ENCODE measurements at regions not wholly inside any gene's neighbourhood (a gene's known extent, or its start where the extent isn't known, plus 50 kb on each side); places are given as distances from the start of the nearest gene placed in this dataset.

DNA sequence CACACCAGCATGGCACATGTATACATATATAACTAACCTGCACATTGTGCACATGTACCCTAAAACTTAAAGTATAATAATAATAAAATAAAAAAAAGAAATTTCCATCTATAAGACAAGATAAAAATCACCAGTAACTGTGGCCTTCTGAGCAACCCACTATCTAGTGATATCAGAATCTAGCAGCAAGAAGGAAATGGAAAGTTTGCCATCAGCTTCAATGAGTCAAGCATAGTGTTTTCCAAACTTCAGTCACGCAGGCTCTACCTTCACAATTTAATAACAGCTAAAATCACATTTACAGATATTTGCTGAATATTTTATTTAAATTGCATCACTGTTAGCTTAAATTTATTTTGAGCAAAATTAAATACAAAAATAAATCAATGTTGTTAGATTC lies 345.3 kb upstream of the CD180 start:
- no peak for DNase-seq

DNA sequence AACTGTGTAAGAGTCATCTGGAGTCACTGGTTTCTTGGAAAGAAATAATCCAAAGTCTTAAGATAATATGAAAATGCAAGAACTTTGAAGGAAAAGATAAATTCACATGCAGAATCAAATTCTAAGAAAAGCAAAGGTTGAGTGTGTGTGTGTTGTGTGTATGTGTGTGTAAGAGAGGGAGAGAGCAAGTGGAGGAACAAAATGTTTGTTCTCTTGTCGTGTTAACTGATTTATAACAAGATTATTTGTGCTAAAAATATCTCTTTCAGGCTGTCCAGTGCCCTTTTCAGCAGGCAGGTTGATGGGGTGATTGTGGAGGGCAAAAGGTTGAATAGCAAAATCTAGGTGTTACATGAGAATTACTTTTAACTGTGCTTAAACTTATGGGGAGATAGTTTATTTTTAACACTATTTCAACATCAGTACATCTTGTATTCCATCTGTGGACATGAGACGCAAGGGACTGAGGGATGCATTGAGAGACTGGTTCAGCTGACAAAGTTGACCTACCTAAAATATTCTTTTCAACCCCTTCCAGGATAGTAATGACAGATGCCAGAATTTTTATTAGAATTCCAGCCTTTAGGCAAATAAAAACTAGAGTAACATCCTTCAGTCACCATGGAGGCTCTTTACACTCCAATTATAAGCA lies 342.4 kb upstream of the CD180 start:
- no peak for DNase-seq

DNA sequence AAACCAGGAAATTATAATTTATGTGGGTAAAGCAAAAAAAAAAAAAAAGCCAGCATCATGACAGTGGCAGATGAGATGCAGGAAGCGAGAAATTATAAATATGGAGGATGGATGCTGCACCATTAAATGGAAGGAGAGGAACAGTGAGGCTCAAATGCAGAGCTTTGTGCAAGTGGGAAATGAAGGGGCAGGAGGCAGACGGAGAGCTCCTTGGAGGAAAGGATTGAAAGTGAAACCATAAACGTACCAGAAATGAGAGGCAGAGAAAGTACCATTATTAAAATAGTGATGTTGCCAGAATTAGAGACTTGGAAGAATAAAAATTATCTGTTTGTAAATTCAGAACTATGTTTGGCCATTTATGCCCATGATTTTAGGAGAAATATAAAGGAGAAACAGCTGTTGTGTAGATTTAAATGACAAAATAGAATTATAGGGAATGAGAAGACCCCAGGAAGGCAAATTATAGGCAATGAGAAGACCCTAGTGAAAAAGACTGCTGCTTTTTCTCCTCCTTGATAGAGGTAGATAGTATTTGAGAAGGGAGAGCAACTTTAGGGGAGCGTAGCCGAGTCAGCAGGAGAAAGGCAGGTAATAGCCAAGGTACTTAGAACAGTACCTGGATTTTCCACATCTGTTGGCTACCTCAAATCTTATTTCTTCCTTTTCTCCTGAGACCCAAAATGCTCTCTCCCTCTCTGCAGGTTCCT lies 341.0 kb upstream of the CD180 start:
- no peak for DNase-seq

DNA sequence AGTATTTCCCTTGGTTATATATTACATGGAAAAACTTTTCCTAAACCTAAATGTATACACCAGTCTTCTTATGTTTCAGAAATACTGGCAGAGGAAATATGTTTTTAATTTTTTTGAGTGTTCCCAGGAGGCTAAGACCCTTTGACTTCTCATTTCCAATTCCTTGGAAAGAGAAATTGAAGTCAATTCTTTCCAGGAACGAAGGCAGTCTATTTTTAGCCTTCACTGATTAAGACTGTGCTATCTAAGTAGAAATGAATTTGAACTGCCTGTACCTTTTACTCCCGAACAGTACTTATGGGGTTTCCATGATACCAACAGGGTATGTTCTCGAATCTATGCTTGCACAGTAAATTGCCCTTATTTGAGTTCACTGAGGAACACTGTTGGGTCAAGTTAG lies 340.3 kb upstream of the CD180 start:
- DNase-seq = no peak

DNA sequence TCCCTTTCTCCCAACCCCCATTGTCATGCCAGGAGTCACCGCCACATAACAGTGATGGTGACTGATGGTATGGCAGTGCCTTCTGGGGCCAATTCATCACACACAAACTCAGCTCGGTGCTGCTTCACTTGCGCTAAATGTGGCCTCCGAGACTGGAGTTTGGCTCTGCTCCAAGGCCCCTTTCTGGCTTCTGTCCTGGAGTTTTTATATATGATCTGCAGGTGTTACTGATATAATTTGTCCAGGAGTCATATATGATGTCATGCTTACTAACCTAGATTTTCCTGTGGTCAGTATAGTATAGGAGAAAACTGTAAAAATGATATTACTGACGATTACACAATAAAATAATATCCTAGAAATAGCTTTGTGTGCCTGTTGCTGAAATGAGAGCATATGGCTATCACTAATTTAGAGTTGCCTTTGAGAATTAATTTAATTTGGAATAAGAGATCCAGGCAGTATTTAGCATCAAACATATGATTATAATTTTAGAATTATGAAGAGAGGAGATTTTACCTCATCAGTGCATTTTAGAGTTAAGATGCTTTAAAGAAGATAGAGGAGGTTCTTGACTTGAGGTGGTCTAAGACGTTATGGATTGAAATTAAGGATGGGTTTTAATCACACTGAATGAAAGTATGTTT lies 334.1 kb upstream of the CD180 start:
- no peak for DNase-seq

DNA sequence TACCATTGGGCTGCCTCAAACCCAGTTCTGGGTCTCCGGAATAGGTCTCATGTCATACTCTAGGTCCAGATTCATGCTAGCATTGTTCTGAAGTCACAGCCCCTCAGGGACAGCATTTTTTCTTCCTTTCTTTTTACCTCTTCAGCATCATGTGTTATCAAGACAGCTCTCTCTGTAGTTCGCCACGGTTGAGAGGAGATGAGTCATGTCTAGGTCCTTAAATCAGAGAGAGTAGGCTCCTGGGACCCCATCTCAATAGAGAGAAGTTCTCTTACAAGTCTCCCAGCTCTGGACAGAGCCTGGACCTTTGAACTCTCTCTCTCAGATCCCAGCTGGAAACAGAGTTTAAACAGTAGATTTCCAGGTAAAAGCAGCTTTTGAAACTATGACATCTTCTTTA lies 332.4 kb upstream of the CD180 start:
- DNase-seq = no peak

DNA sequence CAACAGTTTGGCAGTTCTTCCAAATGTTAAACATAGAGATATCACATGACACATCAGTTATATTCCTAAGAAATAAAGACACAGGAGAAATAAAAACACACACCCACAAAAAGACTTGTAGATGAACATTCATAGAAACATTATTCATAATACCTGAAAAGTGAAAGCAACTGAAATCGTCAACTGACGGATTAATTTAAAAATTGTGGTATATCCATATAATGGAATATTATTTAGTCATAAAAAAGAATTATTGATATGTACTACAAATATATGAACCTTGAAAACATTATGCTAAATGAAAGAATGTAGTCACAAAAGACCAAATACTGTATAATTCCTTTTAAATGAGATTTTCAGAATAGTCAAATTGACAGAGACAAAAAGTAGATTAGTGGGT lies 330.2 kb upstream of the CD180 start:
- no peak for DNase-seq

DNA sequence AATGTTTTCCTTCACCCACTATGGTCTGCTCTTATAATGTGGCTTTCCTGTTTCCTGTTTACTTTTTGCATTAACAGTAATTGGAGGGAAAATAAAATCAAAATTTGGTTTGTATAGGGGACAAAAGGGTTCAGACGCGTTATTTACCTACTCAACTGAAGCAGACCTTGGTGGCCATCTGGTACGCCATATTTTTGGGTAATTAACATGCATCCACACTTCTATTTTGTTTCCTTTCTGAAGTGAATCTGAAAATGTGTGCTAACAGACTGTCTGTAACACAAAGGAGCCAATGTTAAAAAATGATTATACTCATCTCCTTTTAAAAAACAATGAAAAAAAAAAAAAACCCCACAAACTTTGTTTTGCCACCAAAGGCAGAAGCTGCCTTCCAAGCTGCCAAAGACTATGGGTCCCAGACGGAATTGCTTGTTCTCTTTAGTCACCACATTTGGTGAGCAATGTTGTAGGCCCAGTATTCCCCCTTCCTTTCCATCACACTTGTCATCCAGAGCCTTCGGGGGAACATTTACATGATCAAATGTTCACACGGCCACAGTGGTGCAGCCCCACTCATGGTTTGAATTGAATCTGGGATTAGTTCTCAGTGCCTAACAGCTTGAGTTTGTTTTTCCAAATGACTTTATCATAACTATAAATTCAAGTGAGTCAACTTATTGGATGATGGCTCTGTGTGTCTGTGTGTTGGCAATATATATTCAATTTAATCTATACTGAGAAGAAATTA lies 323.7 kb upstream of the CD180 start:
- DNase-seq = no peak

DNA sequence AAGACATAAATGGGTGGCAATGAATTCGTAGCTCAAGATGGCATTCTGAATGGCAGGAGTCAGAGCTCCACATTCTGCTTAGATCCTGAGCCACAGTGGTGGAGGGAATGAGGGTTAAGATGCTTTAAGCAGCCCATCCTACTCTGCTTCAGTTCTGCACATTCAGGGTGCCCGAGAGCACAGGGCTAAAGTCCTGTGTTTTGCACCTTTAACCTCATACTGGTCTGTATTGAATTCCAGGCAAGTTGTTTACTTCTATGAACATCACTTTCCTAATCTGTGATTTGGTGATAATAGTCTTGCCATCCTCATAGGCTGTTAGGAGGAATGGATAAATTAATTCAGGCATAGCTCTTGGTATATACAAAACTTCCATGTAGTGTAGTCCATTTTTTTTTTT lies 321.6 kb upstream of the CD180 start:
- DNase-seq = no peak

DNA sequence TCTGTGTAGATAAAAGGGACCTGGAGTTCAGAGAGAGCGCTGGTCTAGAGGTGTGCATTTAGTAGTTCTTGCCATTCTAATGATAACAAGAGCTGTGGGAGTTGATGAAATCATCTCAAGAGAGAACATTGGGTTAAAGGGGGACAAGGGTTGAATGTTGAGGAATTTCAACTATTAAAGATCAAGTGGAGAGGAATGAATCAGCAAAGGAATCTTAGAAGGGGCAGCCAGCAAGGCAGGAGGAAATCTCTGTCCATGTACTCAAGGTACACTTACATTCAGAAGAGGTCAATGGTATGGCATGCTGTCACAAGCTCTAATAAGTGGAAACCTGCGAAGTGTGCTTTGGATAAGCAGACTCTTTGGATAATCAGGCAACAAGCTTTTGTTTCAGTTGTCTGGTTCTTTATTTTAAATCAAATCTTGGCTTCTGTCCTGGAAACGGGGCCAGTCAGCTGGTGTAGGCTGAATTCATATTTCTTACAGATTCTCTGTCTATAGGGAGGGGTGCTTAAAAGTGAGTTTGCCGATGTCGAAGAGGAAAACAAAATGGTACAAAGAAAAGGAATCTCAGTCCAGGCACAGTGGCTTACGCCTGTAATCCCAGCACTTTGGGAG lies 320.5 kb upstream of the CD180 start:
- no peak for DNase-seq

DNA sequence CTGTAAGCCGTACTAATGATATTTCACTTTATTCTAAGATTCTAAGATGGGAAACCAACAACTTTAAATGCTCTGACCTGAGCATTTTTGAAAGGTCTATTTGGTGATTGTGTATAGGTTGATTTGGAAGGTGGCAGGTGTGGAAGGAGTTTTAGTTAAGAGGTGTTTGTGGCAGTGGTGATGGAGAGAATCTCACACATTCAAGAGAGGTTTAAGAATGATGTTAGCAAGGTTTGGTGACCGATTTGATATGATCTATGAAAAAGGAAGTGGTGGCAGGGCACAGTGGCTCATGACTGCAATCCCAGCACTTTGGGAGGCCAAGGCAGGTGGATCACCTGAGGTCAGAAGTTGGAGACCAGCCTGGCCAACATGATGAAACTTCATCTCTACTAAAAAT lies 319.2 kb upstream of the CD180 start:
- DNase-seq = no peak

DNA sequence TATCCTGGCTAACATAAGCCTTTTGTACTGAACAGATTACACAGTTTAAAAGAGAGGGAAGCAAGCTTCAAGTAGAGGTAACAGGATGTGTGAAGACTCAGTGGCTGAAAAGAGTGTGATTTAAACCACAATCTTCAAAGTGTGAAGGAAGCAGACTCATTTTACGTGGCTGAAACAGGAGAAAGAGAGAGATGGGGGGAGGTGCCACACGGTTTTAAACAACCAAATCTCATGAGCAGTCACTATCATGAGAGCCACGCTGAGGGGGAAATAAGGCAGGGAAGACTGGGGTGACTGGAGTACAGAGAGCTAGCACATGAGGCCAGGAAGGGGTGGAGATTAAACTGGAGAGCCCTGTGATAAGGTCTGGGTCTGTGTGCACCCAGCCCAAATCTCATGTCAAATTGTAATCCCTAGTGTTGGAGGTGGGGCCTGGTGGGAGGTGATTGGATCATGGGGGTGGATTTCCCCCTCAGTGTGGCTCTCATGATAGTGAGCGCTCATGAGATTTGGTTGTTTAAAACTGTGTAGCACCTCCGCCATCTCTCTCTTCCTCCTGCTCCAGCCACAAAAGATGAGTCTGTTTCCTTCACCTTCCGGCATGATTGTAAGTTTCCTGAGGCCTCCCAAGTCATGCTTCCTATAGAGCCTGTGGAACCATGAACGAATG lies 318.6 kb upstream of the CD180 start:
- no peak for DNase-seq

DNA sequence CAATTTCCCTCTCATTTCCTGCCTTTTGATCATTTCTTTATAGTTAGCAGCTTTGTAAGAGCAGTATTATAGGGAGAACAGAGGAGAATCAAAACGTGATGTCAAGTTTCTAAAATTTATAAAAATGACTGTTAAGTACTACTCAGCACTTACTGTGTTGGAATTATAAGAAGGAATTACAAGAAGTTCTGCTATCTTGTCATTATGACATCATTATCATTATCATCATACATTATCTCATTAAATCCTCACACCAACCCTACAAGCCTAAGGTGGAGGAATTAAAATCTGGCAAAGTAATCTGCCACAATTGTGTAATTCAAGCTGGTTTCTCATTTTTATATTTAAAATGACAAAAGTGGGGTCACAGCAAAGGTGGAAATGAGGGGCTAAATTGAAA lies 316.2 kb upstream of the CD180 start:
- no peak for DNase-seq

DNA sequence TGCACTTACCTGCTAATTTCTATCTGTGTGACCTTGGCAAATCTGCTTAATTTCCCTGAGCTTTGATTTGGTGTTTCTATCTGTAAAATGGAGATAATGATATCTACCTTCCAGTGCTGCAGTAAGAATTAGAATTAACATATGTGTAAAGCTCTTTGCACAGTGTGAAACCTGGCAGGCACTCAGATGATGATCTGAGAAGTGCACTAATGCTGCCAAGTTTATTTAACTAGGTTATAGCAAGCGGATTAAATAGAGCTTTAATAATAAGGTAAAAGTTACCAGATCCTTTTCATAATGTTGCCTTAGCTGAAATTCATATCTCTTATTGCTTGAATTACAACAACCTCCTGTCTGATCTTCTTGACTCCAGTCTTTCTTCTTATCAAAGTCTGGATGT lies 315.3 kb upstream of the CD180 start:
- no peak for DNase-seq

DNA sequence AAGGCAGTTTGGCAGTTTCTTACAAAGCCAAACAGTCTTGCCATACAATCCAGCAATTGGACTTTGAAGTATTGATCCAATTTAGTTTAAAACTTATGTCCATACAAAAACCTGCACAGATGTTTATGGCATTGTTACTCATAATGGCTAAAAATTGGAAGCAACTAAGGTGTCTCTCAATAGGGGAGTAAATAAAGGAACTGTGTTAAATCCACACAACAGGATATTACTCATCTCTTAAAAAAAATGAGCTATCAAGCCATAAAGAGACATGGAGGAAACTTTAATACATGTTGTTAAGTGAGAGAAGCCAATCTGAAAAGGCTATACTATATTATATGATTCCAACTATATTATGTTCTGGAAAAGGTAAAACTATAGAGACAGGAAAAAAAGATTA lies 313.6 kb upstream of the CD180 start:
- no peak for DNase-seq

DNA sequence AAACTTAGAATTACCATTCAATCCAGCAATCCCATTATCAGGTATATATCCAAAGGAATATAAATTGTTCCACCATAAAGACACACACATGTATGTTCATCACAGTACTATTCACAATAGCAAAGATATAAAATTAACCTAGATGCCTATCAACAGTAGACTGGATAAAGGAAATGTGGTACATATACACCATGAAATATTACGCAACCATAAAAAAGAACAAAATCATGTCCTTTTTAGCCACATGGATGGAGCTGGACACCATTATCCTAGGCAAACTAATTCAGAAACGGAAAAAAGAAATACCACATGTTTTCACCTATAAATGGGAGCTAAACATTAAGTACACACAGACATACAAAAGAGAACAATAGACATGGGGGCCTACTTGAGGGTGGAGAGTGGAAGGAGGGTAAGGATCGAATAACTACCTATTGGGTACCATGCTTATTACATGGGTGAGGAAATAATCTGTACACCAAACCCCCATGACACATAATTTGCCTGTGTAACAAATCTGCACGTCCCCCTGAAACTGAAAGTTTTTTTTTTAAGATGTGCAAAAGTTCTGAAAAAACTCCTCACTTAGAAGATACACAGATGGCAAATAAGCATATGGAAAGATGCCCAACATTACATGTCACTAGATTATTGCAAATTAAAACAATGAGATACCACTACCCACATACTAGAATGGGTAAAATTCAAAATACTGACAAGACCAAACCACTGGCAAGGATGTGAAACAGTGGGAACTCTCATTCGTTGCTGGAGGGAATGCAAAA lies 313.0 kb upstream of the CD180 start:
- no peak for DNase-seq

DNA sequence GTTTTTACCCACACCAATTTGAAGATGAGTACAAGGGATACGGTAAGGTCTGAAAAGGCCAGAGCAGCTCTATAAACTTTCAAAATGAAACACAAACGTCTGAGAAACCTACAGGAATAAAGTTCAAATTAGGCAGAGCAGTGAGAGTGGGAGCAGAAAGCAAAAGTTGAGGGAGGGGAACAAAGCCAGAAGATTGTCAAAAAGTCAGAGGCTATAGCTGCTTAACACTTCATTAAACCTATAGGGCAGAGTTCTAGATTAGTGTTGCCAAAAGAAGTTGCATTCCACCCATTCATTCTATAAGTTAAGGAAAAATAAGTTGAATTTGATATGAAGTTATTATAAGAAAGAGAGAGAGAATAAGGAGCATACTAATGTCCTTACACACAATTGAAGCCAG lies 309.6 kb upstream of the CD180 start:
- no peak for DNase-seq

DNA sequence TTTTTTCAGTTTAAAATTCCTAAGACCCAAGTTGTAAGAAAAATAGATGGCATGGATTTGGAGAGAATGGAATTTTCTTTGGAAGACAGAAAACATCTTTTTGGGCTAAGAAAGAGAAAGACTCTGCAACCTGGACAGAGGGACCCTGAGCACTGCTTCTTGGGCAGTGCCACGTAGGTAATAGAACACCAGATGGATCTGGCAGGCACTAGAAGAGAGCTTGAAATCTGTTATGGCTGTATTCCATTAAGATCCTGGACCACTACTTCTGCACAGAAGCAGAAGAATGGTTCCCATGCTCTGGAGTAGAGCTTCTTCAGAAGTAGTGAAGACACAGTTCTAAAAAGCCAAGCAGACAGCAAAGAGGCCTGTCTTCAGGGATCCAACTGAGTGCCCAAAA lies 306.4 kb upstream of the CD180 start:
- no peak for DNase-seq

DNA sequence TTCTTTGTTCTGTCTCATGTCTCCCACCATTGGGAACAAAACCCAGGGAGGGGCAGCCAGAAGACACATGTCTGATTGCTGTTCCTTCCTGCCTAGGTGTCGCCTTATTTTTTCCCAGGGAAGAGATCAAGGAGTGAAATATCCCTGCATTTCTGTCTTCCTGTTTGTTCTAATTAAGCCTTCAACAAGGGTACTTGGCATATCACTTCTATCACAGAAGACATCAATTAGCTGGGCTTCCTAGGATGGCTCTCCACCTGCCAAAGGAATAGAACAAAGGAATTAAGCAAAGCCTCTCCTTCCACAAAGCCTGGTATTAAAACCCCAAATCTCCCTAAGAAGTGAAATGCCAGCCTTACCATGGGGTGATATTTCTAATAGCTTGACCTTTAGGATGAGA lies 299.5 kb upstream of the CD180 start:
- no peak for DNase-seq

DNA sequence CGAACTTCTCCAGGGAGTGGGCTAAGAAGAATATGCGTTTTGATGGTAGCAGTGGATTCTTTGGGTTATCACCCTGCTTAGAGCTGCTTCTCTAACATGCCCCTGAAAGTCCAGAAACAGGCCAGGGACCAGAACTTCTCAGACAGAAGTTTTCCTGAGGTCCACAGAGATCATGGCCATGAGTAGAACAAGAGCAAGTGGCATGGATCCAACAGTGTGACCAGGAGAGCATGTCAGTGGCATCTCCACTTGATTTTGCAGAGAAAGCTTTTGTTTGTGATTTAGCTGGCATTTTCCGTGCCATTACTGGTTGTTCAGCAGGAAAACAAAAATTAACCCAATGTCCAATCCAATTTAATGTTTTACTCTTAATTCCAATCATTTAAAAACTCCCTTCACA lies 298.5 kb upstream of the CD180 start:
- DNase-seq = no peak

DNA sequence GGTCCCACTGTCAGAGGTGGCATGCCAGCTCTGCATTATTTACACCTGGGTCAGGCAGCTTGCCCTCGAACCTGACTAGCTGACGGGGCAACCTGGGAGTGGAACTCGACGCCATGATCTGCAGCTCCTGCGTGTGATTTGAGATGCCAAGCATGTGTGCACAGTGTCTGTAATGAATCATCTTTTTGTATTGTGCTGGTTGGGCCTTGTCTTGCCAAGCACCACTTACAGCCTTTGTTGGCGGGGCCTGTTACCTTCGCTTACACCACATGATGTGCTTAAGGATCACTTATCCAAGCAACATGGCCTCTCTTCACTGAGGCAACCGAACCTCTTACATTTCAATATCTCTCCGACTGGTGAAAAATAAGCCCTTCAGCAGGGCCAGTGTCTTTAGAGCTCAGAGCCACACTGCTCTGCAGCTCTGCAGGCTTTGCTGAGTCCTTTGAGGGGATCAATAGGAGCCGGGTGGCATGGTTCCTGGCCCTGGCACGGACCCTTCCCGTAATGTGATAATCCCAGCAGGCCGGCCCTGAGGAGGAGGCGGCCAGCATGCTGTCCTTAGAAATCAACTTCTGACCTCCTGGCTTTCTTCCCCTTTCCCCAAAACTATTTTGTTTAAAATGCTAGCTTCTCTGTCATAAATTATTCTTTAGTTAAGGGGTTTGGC lies 297.7 kb upstream of the CD180 start:
- DNase-seq = no peak

All from NCI-H526 treated with DMSO at 0.1 percent for 48 hours (cell line).